ENCODE measurements at regions not wholly inside any gene's neighbourhood (a gene's known extent, or its start where the extent isn't known, plus 50 kb on each side); places are given as distances from the start of the nearest gene placed in this dataset.

DNA sequence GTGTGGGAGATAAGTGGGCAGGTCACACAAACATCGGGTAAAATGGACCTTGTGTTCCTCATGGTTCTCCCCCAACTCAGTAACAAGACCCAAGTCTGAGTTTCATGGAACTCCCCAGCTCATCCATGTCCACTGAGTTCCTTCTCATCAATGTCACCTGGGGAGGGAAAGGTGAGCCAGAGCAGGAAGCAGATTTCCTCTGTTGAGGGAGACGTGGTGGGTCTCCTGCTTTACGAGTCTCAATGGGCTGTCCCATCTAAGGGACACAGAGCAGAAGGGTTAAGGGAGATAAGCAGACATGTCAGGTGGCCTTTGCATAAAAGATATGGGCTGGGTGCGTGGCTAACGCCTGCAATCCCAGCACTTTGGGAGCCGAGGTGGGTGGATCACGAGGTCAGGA is 56.5 kb upstream of the SORCS3 start:
- POLR2A ChIA-PET, result no interaction called here
- Histone ChIP-seq H3K4me3 (ENCODE audit: low read depth, low read length) (no peak overlapping the region), H3K27ac (ENCODE audit: low read depth, low read length) (no peak overlapping the region), H3K27me3 (ENCODE audit: control insufficient read depth, insufficient read depth, low read length) (no peaks in the 10 kb centered on the region), H3K9me3 (ENCODE audit: control insufficient read depth, insufficient read depth, low read length) (no peaks in the 10 kb centered on the region)
- TF ChIP-seq, protein P1, sequence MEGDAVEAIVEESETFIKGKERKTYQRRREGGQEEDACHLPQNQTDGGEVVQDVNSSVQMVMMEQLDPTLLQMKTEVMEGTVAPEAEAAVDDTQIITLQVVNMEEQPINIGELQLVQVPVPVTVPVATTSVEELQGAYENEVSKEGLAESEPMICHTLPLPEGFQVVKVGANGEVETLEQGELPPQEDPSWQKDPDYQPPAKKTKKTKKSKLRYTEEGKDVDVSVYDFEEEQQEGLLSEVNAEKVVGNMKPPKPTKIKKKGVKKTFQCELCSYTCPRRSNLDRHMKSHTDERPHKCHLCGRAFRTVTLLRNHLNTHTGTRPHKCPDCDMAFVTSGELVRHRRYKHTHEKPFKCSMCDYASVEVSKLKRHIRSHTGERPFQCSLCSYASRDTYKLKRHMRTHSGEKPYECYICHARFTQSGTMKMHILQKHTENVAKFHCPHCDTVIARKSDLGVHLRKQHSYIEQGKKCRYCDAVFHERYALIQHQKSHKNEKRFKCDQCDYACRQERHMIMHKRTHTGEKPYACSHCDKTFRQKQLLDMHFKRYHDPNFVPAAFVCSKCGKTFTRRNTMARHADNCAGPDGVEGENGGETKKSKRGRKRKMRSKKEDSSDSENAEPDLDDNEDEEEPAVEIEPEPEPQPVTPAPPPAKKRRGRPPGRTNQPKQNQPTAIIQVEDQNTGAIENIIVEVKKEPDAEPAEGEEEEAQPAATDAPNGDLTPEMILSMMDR (IDR thresholded peaks at IDR 0.05; ENCODE audit: low read depth, low read length), result no peak
- DNase-seq (ENCODE audit: low read depth, low spot score), result no peak
- CTCF ChIA-PET, result no interaction called here

DNA sequence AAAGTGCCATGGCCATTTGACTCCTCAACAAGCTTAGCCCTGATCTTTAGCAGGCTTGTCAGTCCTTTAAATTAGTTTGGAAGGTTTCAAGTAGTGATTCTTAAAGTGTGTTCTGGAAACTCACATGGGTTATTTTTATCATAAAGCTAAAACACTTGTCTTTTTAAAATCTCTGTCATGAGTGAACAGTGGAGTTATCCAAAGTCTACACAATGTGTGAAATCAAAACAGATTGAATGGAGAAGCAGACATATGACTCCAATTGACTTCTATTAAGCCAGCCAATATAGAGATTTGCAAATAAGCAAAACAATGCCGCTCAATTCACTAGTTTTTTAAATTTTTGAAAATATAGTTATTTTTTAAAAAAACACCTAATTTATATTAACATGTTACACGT is 53.3 kb upstream of the SORCS3 start:
- Histone ChIP-seq H3K27ac (ENCODE audit: low read depth, low read length) (no peak overlapping the region), H3K4me3 (ENCODE audit: low read depth, low read length) (no peak overlapping the region), H3K9me3 (ENCODE audit: control insufficient read depth, insufficient read depth, low read length) (no peaks in the 10 kb centered on the region), H3K27me3 (ENCODE audit: control insufficient read depth, insufficient read depth, low read length) (no peaks in the 10 kb centered on the region)
- ChIA-PET POLR2A (no interaction called here), CTCF (interaction anchor here (1.1 kb wide), 2 partner anchors 27 to 181 kb away, joined by 3 read pairs; no protein-coding TSS in a partner anchor)
- TF ChIP-seq, protein P1 (IDR thresholded peaks at IDR 0.05; ENCODE audit: low read depth, low read length), result no peak
- DNase-seq (ENCODE audit: low read depth, low spot score), result no peak

DNA sequence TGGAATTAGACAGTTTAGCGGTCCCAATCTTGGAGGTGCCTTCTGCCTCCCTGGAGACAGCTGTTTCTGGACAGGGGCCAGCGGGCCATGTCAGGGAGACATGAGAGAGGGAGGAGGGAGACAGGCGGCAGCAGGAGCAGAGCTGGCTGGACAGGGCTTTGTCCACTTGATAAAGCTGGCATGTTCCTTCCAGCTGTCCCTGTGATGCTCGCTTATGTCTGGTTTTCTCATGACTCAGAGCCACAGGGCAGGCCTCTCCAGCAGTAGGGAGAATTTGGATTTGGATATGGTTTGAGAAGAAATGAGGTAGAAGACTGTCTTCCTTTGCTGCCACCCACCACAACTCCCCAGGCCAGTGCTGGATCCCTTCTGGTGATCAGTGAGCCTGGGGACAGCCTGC is 51.7 kb upstream of the SORCS3 start:
- Histone ChIP-seq H3K27ac (ENCODE audit: low read depth, low read length) (peak overlapping the region; percentile 52), H3K4me3 (ENCODE audit: low read depth, low read length) (no peak overlapping the region), H3K9me3 (ENCODE audit: control insufficient read depth, insufficient read depth, low read length) (no peaks in the 10 kb centered on the region), H3K27me3 (ENCODE audit: control insufficient read depth, insufficient read depth, low read length) (no peaks in the 10 kb centered on the region)
- DNase-seq (ENCODE audit: low read depth, low spot score), result no peak
- ChIA-PET CTCF (interaction anchor here (3.5 kb wide), 1 partner anchor 9 kb away, joined by 31 read pairs; no protein-coding TSS in a partner anchor), POLR2A (no interaction called here)
- TF ChIP-seq, protein P1 (IDR thresholded peaks at IDR 0.05; ENCODE audit: low read depth, low read length), result no peak

DNA sequence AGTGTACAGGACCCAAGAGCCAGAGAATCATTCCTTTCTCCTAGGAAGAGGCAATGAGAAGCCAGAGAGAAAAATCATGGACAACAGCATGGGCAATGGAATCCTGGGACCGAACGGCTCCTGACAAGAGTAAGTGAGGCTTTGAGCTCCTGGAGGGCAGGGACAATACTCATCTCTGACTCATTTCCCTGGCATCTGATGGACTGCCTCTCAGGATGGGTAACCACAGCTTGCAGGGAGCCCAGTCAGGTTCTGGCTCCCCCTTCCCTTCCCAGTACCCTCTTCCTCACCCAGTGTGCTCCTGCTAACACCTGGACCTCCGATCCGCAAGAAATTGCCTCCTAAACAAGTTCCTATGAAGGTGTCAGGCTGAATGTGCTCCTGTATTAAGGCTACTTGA is 51.2 kb upstream of the SORCS3 start:
- peak; percentile 23 for DNase-seq (ENCODE audit: low read depth, low spot score)
- CTCF ChIA-PET, result interaction anchor here (1.1 to 3.5 kb wide), 2 partner anchors 10 to 24 kb away, joined by 3 to 31 read pairs; no protein-coding TSS in a partner anchor

More for the DNA sequence above, 51.2 kb upstream of the SORCS3 start:
- H3K27ac ChIP-seq (ENCODE audit: low read depth, low read length), result peak overlapping the region; percentile 52
- no peak overlapping the region for H3K4me3 ChIP-seq (ENCODE audit: low read depth, low read length)
- TF ChIP-seq, protein P1 (IDR thresholded peaks at IDR 0.05; ENCODE audit: low read depth, low read length), result no peak
- POLR2A ChIA-PET, result no interaction called here
- H3K27me3 ChIP-seq (ENCODE audit: control insufficient read depth, insufficient read depth, low read length), result no peaks in the 10 kb centered on the region
- H3K9me3 ChIP-seq (ENCODE audit: control insufficient read depth, insufficient read depth, low read length), result no peaks in the 10 kb centered on the region

All from AG04450 (cell line).